IPS DF 4.7 (cell line): ENCODE measurements at regions not wholly inside any gene's neighbourhood (a gene's known extent, or its start where the extent isn't known, plus 50 kb on each side); places are given as distances from the start of the nearest gene placed in this dataset.

Experiments
- DNase-seq: peaks from one replicate; pipeline ENCODE4 v3.0.0-alpha.2; 2013; ENCODE audit warnings: low spot score; ENCODE audit errors: extremely low read depth

GRCh38 chr5:38752012-38752536, 93.7 kb upstream of the OSMR start:
- no peak for DNase-seq

DNA sequence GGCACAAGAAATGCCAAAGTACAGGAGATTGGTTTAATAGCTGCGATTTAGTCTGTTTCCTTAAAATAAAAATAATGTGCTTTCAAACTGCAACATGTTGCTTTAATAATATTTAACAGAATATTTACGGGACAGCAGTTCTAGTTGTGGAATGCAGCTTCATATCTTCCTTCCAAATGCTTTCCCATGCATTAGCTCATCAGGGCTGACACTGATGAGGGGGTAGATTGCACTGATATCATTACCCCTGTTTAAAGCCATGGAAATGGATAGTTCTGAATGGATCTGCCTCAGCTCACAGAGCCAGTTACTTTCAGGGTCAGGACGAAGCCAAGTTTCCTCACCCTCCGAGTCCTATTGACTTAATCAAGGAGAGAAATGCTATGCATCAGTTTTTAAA, 93.2 kb upstream of the OSMR start:
- no peak for DNase-seq

DNA sequence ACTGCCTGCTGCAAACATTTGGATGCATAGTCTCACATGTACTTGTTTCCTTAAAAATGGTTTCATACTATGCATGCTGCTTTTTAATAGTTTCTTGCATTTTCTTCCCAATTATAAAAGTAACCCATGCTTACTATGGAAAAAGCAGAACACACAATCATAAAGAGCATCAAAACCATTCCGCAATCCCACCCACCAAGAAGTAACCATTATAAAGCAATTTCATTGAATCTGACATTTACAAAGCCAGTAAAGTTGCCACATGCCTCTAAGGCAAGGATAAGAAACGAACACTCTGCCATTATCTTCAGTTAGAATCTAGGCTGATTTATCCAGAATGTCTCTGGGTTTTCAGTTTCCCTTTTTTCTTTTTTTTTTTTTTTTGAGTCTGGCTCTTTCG, 92.7 kb upstream of the OSMR start:
- no peak for DNase-seq

GRCh38 chr5:38753776-38754175, 92.0 kb upstream of the OSMR start:
- DNase-seq = no peak

- DNase-seq = no peak
These were observed 90.6 kb upstream of the OSMR start for GRCh38 chr5:38755181-38755580.

DNA sequence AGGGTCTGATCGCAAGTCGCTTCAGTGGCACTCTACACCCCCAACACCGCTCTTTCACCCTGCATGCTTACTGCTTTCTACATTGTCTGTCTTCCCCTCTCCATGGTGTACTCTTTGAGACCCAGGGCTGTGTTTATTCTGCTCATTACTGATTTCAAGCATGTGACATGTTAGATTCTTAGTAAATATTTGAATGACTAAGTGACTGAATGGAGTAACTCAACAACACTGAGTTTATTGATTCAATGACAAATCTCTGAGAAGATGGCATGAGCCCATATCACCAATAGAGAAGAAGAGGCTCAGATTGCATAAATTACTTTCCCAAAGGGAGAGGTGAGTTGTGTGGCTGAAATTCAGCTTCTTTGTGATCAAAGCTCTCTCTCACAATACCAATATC, 89.7 kb upstream of the OSMR start:
- no peak for DNase-seq

GRCh38 chr5:38757451-38758245, 88.2 kb upstream of the OSMR start:
- no peak for DNase-seq

DNA sequence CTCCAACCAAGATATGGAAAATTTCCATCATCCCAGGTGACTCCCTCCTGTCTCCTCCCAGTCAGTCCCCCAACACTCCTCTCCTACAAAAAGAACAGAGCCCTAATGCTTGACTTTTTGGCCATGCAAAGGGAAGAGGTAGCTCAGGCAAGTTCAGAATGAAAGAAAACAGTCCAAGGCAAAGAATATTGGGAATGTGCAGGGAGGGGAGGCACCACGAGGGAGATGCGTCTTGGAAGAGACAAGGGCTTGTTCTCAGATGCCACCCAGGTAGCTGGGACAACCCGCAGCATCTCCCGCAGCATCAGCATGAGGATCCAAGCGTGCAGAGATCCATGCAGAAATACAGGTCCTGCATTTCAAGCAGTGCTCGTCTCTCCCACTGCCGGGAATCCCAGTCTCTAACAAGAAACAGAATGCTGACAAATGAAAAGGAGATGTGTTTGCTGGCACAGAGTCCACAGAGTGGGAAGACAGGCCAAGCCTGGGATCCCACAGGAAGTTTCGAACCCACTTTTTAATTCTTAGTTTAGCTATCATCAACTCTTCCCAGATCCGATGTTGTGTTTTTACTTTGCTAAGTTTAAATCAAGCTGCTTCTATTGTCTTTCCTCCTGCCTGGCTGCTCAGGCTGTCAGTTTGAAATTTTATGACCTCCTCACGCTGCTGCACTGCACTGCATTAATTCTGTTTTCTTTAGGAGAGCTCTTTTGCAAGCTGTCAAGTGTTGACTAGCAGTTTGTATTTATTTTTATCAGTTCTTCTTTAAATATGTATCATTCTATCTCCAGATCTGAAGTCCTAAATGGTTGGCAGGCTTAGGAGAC, 86.8 kb upstream of the OSMR start:
- DNase-seq = no peak

DNA sequence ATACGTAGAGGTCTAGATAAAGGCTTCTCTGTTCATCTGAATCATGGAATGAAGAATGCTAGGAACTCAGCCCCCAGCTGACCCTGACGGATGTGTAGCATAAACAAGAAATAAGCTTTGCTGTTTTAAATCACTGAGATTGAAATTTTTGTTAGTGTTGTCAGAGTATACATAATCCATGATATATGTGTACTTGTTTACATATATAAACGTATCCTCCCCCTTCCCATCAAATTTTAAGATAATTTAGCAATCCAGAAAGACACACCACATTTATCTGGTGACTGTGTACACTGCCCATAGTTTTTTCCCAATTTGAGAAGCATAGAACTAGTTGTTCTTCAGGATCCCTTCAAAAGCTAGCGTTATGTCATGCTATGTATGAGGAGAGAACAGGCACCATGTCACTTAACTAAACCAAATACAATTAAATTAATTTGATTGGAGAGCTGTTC, 80.8 kb upstream of the OSMR start:
- DNase-seq = no peak

DNA sequence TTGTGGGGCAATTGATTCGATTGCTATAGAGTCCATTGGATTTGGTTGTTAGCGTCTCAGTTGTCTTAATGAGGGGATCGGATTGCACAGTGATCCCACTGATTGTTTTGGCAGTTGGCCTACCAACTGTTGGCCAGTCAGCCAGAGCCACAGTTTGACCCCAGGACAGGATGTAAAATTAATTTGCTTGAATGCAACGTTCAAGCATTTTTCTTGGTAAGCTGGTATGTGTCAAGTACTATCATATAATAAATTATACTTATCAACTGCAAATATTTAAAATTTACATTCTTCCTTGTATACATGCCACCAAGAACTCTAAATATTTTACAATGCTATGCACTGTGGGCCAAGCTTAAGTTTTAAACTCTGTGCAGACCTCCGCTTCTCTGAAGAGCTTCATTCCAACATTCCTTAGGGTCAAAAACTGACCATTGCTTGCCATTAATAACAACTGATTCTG, 80.4 kb upstream of the OSMR start:
- DNase-seq = no peak

GRCh38 chr5:38766151-38766550, 79.7 kb upstream of the OSMR start:
- no peak for DNase-seq

DNA sequence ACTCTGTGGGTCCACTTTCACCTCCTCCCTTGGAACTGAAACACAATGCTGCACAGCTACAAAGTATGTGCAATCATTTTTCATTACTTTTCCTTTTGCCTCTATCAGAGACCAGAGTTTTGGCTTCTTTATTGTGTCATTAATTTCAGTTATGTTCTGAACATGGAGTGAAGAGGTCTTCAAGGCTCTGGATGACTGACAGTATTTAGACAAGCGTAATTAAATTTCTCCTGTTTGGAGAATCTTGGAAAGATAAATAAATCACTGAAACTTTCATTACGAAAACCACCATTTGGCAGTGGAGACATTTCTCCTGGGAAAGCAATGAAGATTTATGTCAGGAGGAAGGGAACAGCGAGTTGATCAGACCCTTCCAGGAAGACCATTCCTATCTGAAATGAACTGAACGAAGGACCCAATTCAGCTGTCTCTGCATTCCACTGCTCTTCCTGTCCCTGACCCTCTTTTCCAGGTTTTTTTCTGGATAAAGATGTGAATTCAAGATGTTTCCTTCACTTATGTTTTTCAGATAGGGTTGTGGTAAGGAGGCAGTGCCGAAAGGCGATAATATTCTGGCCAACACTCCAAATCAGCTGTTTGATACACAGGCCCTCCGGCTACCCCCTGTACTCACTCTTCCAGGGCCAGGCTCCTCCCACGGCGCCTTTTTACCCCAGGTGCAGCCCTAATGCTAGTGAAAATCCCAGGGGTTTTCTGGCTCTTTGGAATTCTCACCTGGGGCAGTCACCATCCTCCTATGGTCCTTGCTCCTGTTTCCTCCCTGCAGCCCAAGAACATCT, 77.2 kb upstream of the OSMR start:
- no peak for DNase-seq

DNA sequence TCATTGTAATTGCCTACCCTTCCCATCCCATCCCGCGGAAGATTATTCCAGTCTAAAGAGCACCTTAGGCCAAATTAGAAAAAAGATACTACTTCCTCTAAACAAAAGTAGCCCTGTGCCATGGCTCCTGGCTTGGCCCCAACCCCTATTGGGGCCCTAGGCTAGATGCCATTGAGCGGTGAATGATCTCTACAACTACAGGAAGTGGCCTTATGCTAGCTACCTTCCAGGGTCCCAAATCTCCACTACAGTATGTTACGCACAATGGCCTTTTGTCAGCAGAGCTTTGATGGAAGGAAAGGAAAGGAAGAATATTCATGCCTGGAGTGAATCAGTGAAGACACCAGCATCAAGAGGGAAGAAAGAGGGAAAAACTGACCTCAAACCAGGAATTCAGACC, 73.3 kb upstream of the OSMR start:
- no peak for DNase-seq

GRCh38 chr5:38775218-38775840, 70.5 kb upstream of the OSMR start:
- no peak for DNase-seq

DNA sequence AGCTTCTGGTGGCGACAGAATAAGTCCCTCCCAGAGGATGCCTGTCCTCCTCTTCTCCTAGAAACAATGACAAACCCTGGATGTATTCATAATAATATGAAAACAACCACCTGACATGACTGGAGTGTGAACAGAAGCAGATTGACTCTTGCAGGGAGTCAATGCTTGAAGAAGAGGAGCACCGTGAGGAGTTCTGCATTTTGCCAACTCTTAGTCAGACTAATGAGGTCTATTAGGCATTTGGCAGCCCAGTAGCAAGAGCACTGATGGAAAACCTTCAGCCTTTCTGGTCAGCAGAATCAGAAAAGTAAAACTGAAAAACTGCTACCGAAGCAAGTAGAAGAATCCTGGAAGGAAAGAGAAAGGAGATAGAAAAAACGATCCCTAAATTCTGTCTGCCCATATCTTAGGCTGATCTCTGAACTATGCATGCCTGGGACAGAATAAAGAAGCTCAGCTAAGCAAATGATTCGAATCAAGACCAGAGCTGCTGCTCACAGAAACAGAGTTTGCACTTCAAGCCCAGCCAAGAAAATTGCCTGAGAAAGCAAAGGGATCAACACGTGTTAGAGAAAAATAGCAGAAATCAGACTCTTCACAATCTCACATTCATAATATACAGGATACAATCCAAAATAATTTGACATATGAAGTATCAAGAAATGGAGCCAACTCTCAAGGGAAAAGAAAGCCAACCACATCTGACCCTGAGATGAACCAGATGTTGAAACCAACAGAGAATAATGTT, 69.5 kb upstream of the OSMR start:
- DNase-seq = no peak

GRCh38 chr5:38777111-38777510, 68.7 kb upstream of the OSMR start:
- DNase-seq = no peak

GRCh38 chr5:38780316-38780715, 65.5 kb upstream of the OSMR start:
- no peak for DNase-seq

DNA sequence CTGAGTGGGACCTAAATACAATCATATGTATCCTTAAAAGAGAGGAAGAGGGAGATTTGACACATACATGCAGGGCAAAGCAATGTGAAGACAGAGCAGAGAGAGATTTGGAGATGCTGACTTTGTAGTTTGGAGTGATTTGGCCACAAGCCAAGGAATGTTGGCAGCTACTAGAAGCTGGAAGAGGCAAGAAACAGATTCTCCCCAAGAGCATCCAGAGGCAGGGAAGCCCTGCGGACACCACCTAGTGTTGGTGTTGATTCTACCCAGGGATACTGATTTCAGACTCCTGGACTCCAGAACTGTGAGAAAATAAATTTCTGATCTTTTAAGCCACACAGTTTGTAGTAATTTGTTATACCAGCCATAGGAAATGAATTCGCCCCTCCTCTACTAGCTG, 64.9 kb upstream of the OSMR start:
- DNase-seq = no peak

- DNase-seq = no peak
These were observed 63.5 kb upstream of the OSMR start for GRCh38 chr5:38782180-38782835.

DNA sequence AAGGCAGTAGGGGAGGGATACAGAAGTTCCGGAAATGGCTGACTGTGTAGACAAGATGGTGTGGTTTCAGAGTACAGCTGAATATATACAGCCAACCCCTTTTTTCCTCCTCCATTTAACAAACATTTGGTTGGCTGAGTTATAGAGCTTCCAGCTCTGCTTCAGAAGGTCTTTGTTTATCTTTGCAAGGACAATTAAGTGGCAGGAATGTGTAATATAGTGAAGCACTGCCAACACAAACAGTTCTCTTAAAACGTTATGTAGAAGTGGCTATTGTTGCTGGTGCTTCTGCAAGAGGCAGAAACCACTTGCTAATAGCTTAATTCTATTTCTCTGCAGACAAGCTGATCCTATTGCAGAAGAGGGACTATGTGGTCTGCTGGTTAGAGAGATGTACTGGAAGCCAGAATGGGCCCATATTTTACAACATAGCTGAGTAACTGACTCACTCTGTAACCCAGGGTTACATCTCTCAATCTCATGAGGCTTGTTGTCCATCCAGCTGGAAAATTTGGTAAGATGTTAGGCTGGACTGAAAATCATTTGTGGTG, 62.7 kb upstream of the OSMR start:
- no peak for DNase-seq
